Common myeloid progenitor, CD34-positive (primary cell): ENCODE measurements at regions not wholly inside any gene's neighbourhood (a gene's known extent, or its start where the extent isn't known, plus 50 kb on each side); places are given as distances from the start of the nearest gene placed in this dataset.
A peak's percentile ranks its signal among the peaks of the same experiment; 100 is the strongest.
"Not testable (repeated sequence)": the region's sequence is repeated elsewhere in the genome, so short reads cannot be mapped to it uniquely, and the experiment has no call there.

Source experiments
- CTCF ChIA-PET: fragments of 350-600 bp; sonication (Branson Sonifier 250); formaldehyde crosslinking; loops from one replicate; lab custom pipeline; 2021; ENCODE audit warnings: antibody characterized with exemption; lab: Charles Lee
- POLR2A ChIA-PET: fragments of 350-600 bp; sonication (Branson Sonifier 250); formaldehyde crosslinking; loops from one replicate; lab custom pipeline; 2021; ENCODE audit warnings: antibody characterized with exemption; lab: Charles Lee
- DNase-seq, 3 donors: peaks; one replicate each; pipeline versions ENCODE4 v3.0.0 to v3.0.0-alpha.2; 2013
- H3K27ac ChIP-seq, 2 experiments: 1 replicate in 1 of 2; 2 replicates in 1 of 2; pipeline ENCODE4 v1.7.0; 2013; ENCODE audit warnings: inconsistent platforms in 2 of 2, low read length in 2 of 2, mild to moderate bottlenecking in 2 of 2, low read depth in 1 of 2, moderate library complexity in 1 of 2; ENCODE audit not compliant: severe bottlenecking in 2 of 2, insufficient read depth in 1 of 2, poor library complexity in 1 of 2
- H3K27me3 ChIP-seq, 5 experiments: replicated peaks in 2 of 5; 1 replicate in 3 of 5; 2 replicates in 2 of 5; pipeline versions ENCODE4 v1.6.1 to v1.7.0; 2013; ENCODE audit warnings: low read length in 4 of 5, mild to moderate bottlenecking in 2 of 5, moderate library complexity in 2 of 5, inconsistent platforms in 1 of 5; ENCODE audit not compliant: insufficient read depth in 5 of 5, control insufficient read depth in 4 of 5
- H3K36me3 ChIP-seq, 4 experiments: 1 replicate in 2 of 4; 2 replicates in 2 of 4; pipeline versions ENCODE4 v1.6.1 to v1.7.0; 2013; ENCODE audit warnings: low read length in 3 of 4, control low read depth in 1 of 4, mild to moderate bottlenecking in 1 of 4; ENCODE audit not compliant: control insufficient read depth in 4 of 4, insufficient read depth in 4 of 4
- H3K4me1 ChIP-seq, 4 experiments: 1 replicate in 3 of 4; 2 replicates in 1 of 4; pipeline versions ENCODE4 v1.6.1 to v1.7.1; 2013; ENCODE audit warnings: low read length in 3 of 4, mild to moderate bottlenecking in 3 of 4, control low read depth in 1 of 4, inconsistent platforms in 1 of 4, moderate library complexity in 1 of 4; ENCODE audit not compliant: control insufficient read depth in 4 of 4, insufficient read depth in 4 of 4; ENCODE audit errors: control extremely low read depth in 1 of 4
- H3K4me3 ChIP-seq, 7 experiments: 1 replicate in 4 of 7; 2 replicates in 3 of 7; pipeline versions ENCODE4 v1.5.1 to v1.7.0; 2013; ENCODE audit warnings: mild to moderate bottlenecking in 7 of 7, low read length in 6 of 7, moderate library complexity in 6 of 7, inconsistent platforms in 2 of 7, low read depth in 2 of 7, control low read depth in 1 of 7; ENCODE audit not compliant: insufficient read depth in 4 of 7, control insufficient read depth in 1 of 7; ENCODE audit errors: extremely low read depth in 1 of 7
- H3K9me3 ChIP-seq, 5 experiments: 1 replicate in 4 of 5; 2 replicates in 1 of 5; pipeline versions ENCODE4 v1.6.1 to v1.7.1; 2013; ENCODE audit warnings: low read length in 4 of 5, mild to moderate bottlenecking in 2 of 5, inconsistent platforms in 1 of 5, low read depth in 1 of 5, moderate library complexity in 1 of 5; ENCODE audit not compliant: control insufficient read depth in 4 of 5, insufficient read depth in 2 of 5; ENCODE audit errors: control extremely low read depth in 1 of 5
- WGBS: methylation state at CpG from one replicate; pipeline ENCODE4 v1.1.5; 2013; ENCODE audit not compliant: insufficient coverage; 5-methylcytosine and 5-hydroxymethylcytosine counted together

DNA sequence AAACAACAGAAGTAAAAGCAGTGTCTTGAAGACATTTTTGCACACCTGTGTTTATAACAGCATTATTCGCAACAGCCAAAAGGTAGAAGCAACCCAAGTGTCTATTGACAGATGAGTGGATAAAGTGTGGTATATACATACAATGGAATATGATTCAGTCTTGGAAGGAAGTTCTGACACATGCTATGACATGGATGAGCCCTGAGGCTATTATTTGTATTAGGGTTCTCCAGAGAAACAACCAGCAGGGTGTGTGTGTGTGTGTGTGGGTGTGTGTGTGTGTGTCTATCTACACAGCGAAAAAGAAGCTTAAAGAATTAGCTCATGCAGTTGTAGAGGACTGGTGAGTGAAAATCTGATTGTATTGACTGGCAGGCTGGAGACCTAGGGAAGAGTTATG, 153.7 kb downstream of the KLRB1 start:
- peak in 2 of 3 donors; percentile 5 to 15 for DNase-seq
- peaks cover 0 to 19% (median 9%) of the 10 kb centered on the region in 4 experiments for H3K4me1 ChIP-seq
- H3K36me3 ChIP-seq, CTCF ChIA-PET, H3K9me3 ChIP-seq, H3K27me3 ChIP-seq, H3K4me3 ChIP-seq, POLR2A ChIA-PET: not testable (repeated sequence)
- WGBS, result no CpG with 5 or more reads among the region's 2 CpGs
- H3K27ac ChIP-seq, result peak overlapping the region; percentile 58 to 74

DNA sequence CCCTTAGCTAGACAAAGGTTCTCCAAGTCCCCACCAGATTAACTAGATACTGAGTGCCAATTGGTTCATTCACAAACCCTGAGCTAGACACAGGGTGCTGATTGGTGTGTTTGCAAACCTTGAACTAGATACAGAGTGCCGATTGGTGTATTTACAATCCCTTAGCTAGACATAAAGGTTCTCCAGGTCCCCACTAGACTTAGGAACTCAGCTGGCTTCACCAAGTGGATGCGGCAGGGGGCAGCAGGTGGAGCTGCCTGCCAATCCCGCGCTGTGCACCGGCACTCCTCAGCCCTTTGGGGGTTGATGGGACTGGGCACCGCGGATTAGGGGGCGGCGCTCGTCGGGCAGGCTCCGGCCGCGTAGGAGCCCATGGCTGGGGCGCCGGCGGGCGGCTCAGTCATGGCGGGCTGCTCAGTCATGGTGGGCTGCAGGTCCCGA, 157.6 kb downstream of the KLRB1 start:
- Histone ChIP-seq H3K4me3 (peak overlapping the region in 2 of 7 experiments; percentile 11 to 87), H3K4me1 (peaks cover 0 to 23% (median 13%) of the 10 kb centered on the region in 4 experiments)
- WGBS, result 83% methylated on average over 10 of the region's 20 CpGs
- CTCF ChIA-PET, result interaction anchor here (2.1 kb wide), 1 partner anchor 19 kb away, joined by 9 read pairs; no protein-coding TSS in a partner anchor
- H3K27me3 ChIP-seq, H3K36me3 ChIP-seq, H3K9me3 ChIP-seq, POLR2A ChIA-PET, H3K27ac ChIP-seq: not testable (repeated sequence)
- DNase-seq, result peak; percentile 22 to 68 (median 64)

DNA sequence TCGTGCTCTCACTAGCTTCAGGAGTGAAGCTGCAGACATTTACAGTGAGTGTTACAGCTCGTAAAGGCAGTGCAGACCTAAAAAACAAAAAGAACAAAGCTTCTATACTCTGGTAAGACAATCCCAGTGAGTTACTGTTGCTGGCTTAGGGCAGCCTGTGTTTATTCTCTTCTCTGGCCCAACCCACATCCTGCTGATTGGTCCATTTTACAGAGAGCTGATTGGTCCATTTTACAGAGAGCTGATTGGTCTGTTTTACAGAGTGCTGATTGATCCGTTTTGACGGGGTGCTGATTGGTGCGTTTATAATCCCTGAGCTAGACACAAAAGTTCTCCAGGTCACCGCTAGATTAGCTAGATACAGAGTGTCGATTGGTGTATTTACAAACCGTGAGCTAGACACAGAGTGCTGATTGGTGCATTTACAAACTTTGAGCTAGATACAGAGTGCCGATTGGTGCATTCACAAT, 158.0 kb downstream of the KLRB1 start:
- WGBS, result 80% methylated on average over 6 of the region's 9 CpGs
- not testable (repeated sequence) for H3K9me3 ChIP-seq, H3K27me3 ChIP-seq, H3K36me3 ChIP-seq
- ChIA-PET POLR2A (interaction anchor here (1.9 kb wide), 1 partner anchor 20 kb away, joined by 4 read pairs; no protein-coding TSS in a partner anchor), CTCF (interaction anchor here (2.1 kb wide), 1 partner anchor 19 kb away, joined by 9 read pairs; no protein-coding TSS in a partner anchor)
- peak overlapping the region in 1 of 2 experiments; percentile 74 for H3K27ac ChIP-seq
- peak in 2 of 3 donors; percentile 69 to 78 for DNase-seq
- peak overlapping the region in 5 of 7 experiments; percentile 16 to 88 (median 74) for H3K4me3 ChIP-seq
- H3K4me1 ChIP-seq, result peaks cover 0 to 23% (median 13%) of the 10 kb centered on the region in 4 experiments

DNA sequence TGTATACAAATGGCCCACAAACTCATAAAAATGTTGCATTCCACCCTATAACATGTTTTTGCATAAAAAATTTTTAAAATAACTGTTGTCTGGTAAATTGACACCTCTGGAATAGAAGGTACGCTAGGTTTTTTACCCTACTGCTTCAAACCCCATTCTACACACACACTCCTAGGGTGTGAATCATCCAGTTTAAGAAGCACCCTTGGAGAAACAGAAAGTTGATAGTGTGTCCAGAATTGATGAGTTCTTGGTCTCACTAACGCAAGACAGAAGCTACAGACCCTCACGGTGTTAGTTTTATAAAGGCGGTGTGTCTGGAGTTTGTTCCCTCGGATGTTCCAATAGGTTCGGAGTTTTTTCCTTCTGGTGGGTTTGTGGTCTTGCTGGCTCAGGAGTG, 158.5 kb downstream of the KLRB1 start:
- ChIA-PET POLR2A (interaction anchor here (0.6 to 1.9 kb wide), 2 partner anchors 20 to 73 kb away, joined by 3 to 4 read pairs; no protein-coding TSS in a partner anchor), CTCF (interaction anchor here (2.1 kb wide), 1 partner anchor 20 kb away, joined by 9 read pairs; no protein-coding TSS in a partner anchor)
- H3K36me3 ChIP-seq, result no peaks in the 10 kb centered on the region
- DNase-seq, result peak in 2 of 3 donors; percentile 49 to 65
- peak overlapping the region in 6 of 7 experiments; percentile 16 to 88 (median 74) for H3K4me3 ChIP-seq
- H3K27ac ChIP-seq, result peak overlapping the region in 1 of 2 experiments; percentile 74
- WGBS, result 51% methylated on average over 5 of the region's 6 CpGs
- no peaks in the 10 kb centered on the region for H3K9me3 ChIP-seq
- peaks cover 0 to 21% (median 13%) of the 10 kb centered on the region in 4 experiments for H3K4me1 ChIP-seq
- H3K27me3 ChIP-seq, result no peaks in the 10 kb centered on the region

DNA sequence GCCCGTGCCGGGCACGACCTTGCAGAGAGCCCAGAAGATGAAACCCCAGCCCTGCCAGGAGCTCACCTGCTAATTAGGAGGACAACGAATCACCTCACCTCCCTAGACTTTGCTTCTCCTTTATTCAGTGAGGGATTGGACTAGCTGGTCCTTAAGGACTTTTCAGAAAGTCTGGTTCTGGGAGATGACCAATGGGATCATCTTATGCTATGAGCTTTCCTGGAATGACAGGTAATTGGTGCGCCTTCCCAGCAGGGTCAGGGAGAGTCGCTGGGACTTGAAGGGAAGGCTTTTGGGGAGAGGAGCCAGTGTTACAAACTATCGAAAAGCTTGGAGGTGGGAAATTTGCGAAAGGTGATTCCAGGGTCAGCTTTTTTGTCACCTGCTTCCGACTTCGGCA, 159.1 kb downstream of the KLRB1 start:
- peaks cover 0 to 19% (median 13%) of the 10 kb centered on the region in 4 experiments for H3K4me1 ChIP-seq
- not testable (repeated sequence) for H3K9me3 ChIP-seq, H3K27me3 ChIP-seq, H3K36me3 ChIP-seq
- POLR2A ChIA-PET, result interaction anchor here (0.6 to 1.9 kb wide), 2 partner anchors 21 to 72 kb away, joined by 3 to 4 read pairs; no protein-coding TSS in a partner anchor
- peak overlapping the region; percentile 48 to 88 (median 74) for H3K4me3 ChIP-seq
- CTCF ChIA-PET, result interaction anchor here (0.8 kb wide), 1 partner anchor 117 kb away, joined by 3 read pairs; no protein-coding TSS in a partner anchor
- H3K27ac ChIP-seq, result peak overlapping the region; percentile 58 to 74
- 13% methylated on average over 3 of the region's 10 CpGs for WGBS
- peak in 1 of 3 donors; percentile 6 for DNase-seq

DNA sequence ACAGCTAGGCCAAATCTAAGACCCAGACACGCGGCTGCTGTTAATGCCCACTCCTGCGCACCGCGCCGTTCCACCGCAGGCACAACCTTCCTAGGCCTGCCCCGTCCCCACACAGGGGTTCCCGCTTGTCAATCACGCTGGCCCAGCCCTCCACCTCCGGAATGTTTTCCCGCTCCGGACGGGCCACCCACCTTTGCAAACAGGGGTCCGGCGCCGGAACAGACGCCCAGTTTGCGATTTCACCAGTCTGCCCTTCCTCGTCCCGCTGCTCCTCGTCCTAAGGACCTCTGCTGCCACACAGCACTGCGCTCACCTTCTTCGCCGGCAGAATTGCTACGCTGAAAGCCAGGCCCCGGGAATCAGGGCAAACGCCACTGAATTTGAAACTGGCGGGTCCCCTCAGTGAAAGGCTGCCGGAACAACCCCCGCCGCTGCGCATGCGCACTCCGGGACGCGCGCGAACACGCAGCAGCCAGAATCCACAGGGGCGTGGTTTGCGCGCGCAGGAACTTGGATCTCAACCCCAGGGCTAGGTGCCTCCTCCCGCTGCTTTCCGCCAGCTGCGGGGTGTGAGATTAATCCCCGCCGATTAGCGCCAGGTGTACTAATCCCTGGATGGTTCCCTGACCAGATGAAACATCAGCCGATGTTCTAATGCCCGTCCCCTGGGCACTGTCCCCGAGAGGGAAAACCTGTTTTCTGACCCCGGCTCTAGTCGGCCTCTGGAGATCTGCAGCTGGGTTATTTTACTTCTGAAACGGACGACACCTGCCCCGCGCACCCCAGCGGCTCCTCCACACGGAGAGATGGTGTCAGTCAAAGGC, 159.7 kb downstream of the KLRB1 start:
- not testable (repeated sequence) for H3K9me3 ChIP-seq, H3K36me3 ChIP-seq, H3K27me3 ChIP-seq
- ChIA-PET POLR2A (interaction anchor here (1.9 kb wide), 1 partner anchor 21 kb away, joined by 4 read pairs; no protein-coding TSS in a partner anchor), CTCF (interaction anchor here (0.8 kb wide), 1 partner anchor 117 kb away, joined by 3 read pairs; no protein-coding TSS in a partner anchor)
- Histone ChIP-seq H3K27ac (peak overlapping the region; percentile 58 to 74), H3K4me1 (peaks cover 0 to 19% (median 13%) of the 10 kb centered on the region in 4 experiments), H3K4me3 (peak overlapping the region; percentile 48 to 88 (median 74))
- WGBS, result 0% methylated on average over 47 of the region's 61 CpGs
- DNase-seq, result peak; percentile 82 to 94 (median 91)
